NK-92 treated with Interleukin-12 subunit alpha and Interleukin-12 subunit beta, amount 100 ng/mL, for 24 hours (cell line): ENCODE measurements at regions not wholly inside any gene's neighbourhood (a gene's known extent, or its start where the extent isn't known, plus 50 kb on each side); places are given as distances from the start of the nearest gene placed in this dataset.

ENCODE experiments used
- DNase-seq: peaks from one replicate; lab custom pipeline; 2025; lab: John Stamatoyannopoulos, UW

GRCh38 chr13:47511647-47512046, 489.4 kb downstream of the SUCLA2 start:
- DNase-seq: no peak

GRCh38 chr13:47508527-47509228, 492.4 kb downstream of the SUCLA2 start:
- DNase-seq: no peak

- no peak for DNase-seq
Measured at GRCh38 chr13:47503475-47503874, 497.6 kb downstream of the SUCLA2 start.

GRCh38 chr13:47502166-47502565, 498.9 kb downstream of the SUCLA2 start:
- DNase-seq: no peak

- no peak for DNase-seq
Measured at GRCh38 chr13:47499358-47500150, 501.5 kb downstream of the SUCLA2 start.

- no peak for DNase-seq
Measured at GRCh38 chr13:47484548-47484947, 516.5 kb downstream of the SUCLA2 start.

GRCh38 chr13:47481536-47481935, 519.5 kb downstream of the SUCLA2 start:
- DNase-seq: no peak

- no peak for DNase-seq
Measured at GRCh38 chr13:47480951-47481350, 520.1 kb downstream of the SUCLA2 start.

- DNase-seq: no peak
Measured at GRCh38 chr13:47480121-47480520, 521.0 kb downstream of the SUCLA2 start.

- DNase-seq: no peak
Measured at GRCh38 chr13:47478985-47479384, 522.1 kb downstream of the SUCLA2 start.

- no peak for DNase-seq
Measured at GRCh38 chr13:47475441-47475948, 525.6 kb downstream of the SUCLA2 start.

- no peak for DNase-seq
Measured at GRCh38 chr13:47474839-47475238, 526.2 kb downstream of the SUCLA2 start.

GRCh38 chr13:47474326-47474725, 526.7 kb downstream of the SUCLA2 start:
- DNase-seq: no peak

- no peak for DNase-seq
Measured at GRCh38 chr13:47472516-47472915, 528.6 kb downstream of the SUCLA2 start.

GRCh38 chr13:47463726-47464125, 537.3 kb downstream of the SUCLA2 start:
- no peak for DNase-seq

GRCh38 chr13:47463002-47463401, 538.1 kb downstream of the SUCLA2 start:
- no peak for DNase-seq

GRCh38 chr13:47461816-47462215, 539.3 kb downstream of the SUCLA2 start:
- no peak for DNase-seq

- no peak for DNase-seq
Measured at GRCh38 chr13:47459512-47459911, 541.6 kb downstream of the SUCLA2 start.

GRCh38 chr13:47457626-47458025, 543.4 kb downstream of the SUCLA2 start:
- no peak for DNase-seq

- no peak for DNase-seq
Measured at GRCh38 chr13:47455626-47456025, 545.4 kb downstream of the SUCLA2 start.

- no peak for DNase-seq
Measured at GRCh38 chr13:47454986-47455385, 546.1 kb downstream of the SUCLA2 start.

GRCh38 chr13:47437406-47437805, 540.6 kb upstream of the HTR2A start:
- DNase-seq: no peak

GRCh38 chr13:47433461-47434005, 536.7 kb upstream of the HTR2A start:
- DNase-seq: no peak
